IPS DF 6.9 (cell line): ENCODE measurements at regions not wholly inside any gene's neighbourhood (a gene's known extent, or its start where the extent isn't known, plus 50 kb on each side); places are given as distances from the start of the nearest gene placed in this dataset.

Experiments
- DNase-seq: peaks from one replicate; pipeline ENCODE4 v3.0.0-alpha.2; 2013; ENCODE audit warnings: low read depth, low spot score
- H3K27ac ChIP-seq: one replicate; pipeline ENCODE4 v1.5.1; 2013; ENCODE audit warnings: low read length, control low read depth
- H3K27me3 ChIP-seq: 2 replicates; pipeline ENCODE4 v1.6.1; 2013; ENCODE audit warnings: mild to moderate bottlenecking, low read length; ENCODE audit not compliant: control insufficient read depth, insufficient read depth
- H3K36me3 ChIP-seq: 2 replicates; pipeline ENCODE4 v1.6.1; 2013; ENCODE audit warnings: low read length; ENCODE audit not compliant: control insufficient read depth, insufficient read depth
- H3K4me1 ChIP-seq: 2 replicates; pipeline ENCODE4 v1.6.1; 2013; ENCODE audit warnings: low read length; ENCODE audit not compliant: control insufficient read depth, insufficient read depth
- H3K4me3 ChIP-seq: 2 replicates; pipeline ENCODE4 v1.5.1; 2013; ENCODE audit warnings: mild to moderate bottlenecking, low read length
- H3K9me3 ChIP-seq: 2 replicates; pipeline ENCODE4 v1.6.1; 2013; ENCODE audit warnings: low read length, inconsistent platforms; ENCODE audit not compliant: control insufficient read depth, insufficient read depth
- WGBS: extraction: QIAGEN DNeasy Blood & Tissue Kit; methylation state at CpG from one replicate; pipeline ENCODE4 v1.1.7; 2013; ENCODE audit warnings: mixed read lengths, missing lambda C conversion rate; ENCODE audit not compliant: insufficient read length, insufficient coverage; 5-methylcytosine and 5-hydroxymethylcytosine counted together

DNA sequence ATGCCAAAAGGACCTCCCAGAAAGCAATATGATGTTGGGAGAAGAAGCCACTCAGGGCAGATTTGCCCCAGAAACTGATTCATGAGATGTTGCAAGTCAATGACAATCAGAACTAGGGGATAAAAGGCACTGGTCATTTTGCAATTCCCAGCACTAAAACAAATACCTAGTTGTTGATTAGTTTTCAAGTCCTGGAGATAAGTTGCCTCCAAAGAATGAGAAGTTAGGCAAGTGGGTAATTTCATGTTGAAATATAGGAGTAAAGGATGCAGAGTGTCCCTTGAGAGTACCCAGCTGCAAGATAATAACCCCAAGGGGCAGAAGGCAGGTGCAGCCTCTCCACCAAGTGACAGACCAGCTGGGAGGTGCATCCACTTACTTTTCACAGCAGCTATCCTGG, 363.6 kb downstream of the PBX1 start:
- Histone ChIP-seq H3K4me1 (no peaks in the 10 kb centered on the region), H3K9me3 (no peaks in the 10 kb centered on the region), H3K4me3 (no peak overlapping the region), H3K27ac (no peak overlapping the region), H3K27me3 (no peaks in the 10 kb centered on the region), H3K36me3 (no peaks in the 10 kb centered on the region)
- DNase-seq: no peak

DNA sequence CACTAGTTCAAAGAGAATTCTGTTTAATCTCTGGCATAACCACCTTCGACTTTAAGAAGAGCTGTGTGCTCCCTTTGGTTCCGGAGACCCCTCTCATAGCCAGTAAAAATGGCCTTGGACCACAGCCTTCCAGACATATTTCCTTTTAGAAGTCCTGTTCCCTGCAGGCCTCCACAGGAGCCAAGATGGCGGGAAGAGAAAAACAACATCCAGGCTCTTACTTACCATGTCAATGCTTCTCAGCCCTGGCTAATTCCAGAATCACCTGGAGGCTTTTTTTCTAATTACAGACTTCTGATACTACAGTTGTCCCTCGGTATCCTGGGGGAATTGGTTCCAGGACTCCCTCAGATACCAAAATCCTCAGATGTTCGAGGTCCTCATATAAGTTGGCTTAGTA, 362.5 kb downstream of the PBX1 start:
- WGBS: no CpG with 5 or more reads among the region's 5 CpGs
- Histone ChIP-seq H3K27me3 (no peaks in the 10 kb centered on the region), H3K27ac (no peak overlapping the region), H3K9me3 (no peaks in the 10 kb centered on the region), H3K4me3 (no peak overlapping the region), H3K4me1 (no peaks in the 10 kb centered on the region), H3K36me3 (no peaks in the 10 kb centered on the region)
- DNase-seq: no peak

DNA sequence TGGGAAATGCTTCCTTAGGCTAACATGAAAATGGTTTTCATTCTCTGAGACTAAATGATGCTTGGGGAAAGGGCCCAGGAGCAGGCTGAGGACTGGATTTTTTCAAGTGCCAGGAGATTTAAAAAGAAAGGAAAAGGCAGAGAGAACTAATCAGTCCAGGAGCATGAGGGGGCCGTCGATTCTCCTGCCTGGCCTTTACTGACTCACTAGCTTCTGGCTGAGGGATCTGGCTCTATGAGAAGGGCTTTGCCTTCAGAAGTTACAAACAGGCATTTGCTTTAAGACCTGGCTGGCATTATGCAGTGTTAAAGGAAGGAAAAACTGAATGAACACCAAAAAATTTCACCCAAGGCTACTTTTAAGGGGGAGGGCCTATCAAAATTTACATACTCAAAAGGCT, 359.2 kb downstream of the PBX1 start:
- no peak overlapping the region for H3K27ac ChIP-seq
- DNase-seq: no peak
- no peaks in the 10 kb centered on the region for H3K36me3 ChIP-seq
- no peaks in the 10 kb centered on the region for H3K4me1 ChIP-seq
- no CpG with 5 or more reads among the region's 2 CpGs for WGBS
- no peaks in the 10 kb centered on the region for H3K27me3 ChIP-seq
- H3K4me3 ChIP-seq: no peak overlapping the region
- H3K9me3 ChIP-seq: no peaks in the 10 kb centered on the region

DNA sequence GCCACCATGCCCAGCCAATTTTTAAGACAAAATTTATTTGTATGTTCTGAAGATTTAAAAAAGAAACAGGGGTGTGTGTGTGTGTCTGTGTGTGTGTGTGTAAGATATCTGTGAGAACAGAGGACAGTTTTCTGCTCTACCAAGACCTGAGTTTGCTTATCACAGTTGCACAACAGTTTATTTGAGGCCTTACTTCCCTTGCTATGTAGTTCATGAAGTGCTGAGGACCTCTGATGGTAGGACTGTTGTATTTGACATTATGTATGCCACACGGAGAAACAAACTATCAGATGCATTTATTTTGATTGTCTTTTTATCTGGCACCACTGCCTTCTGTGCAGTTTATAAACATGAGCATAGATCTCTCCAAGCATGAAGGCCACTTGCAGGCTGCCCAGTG, 355.2 kb downstream of the PBX1 start:
- Histone ChIP-seq H3K4me1 (no peaks in the 10 kb centered on the region), H3K36me3 (no peaks in the 10 kb centered on the region), H3K4me3 (no peak overlapping the region), H3K27me3 (no peaks in the 10 kb centered on the region), H3K9me3 (no peaks in the 10 kb centered on the region), H3K27ac (no peak overlapping the region)
- no peak for DNase-seq
- WGBS: no CpG with 5 or more reads among the region's 1 CpG

DNA sequence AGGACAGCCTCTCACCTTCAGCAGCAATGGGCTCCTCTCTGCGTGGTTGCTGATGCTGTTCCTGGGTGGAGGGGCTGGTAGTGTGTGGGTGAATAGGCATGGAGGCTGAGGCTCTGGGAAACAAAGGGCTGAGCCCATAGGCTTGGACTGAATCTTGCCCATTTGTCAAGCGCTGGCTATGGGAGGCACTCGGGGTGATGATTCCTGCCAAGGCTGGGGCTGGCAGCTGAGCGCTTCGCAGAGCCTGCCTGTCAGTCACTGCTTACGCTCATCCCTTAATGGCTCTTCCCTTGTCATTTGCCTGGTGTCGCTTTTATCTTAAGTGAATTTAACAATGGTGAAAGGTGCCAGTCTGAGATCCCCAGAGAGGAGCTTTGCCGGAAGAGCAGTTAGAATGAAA, 353.3 kb downstream of the PBX1 start:
- no peaks in the 10 kb centered on the region for H3K4me1 ChIP-seq
- no peak overlapping the region for H3K27ac ChIP-seq
- no peaks in the 10 kb centered on the region for H3K36me3 ChIP-seq
- no peaks in the 10 kb centered on the region for H3K9me3 ChIP-seq
- no peaks in the 10 kb centered on the region for H3K27me3 ChIP-seq
- no peak for DNase-seq
- WGBS: no CpG with 5 or more reads among the region's 8 CpGs
- H3K4me3 ChIP-seq: no peak overlapping the region

DNA sequence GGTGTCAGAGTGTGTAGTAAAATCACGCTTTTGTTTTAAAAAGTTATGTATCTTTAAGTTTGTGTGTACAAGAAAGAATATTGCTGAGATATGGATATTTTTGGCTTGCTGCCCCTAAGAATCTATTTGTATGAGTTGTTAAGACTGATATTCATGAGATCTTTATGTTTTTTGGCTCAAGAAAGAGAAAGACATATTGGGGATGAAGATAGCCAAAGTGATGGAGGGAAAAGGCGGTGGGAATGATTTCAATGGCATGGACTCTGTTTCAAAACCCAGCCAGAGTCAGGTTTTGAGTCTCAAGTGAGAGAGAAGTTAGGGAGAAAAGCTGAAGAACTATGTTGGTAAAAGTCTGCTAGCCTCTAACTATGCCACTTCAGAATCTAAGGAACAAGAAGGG, 351.7 kb downstream of the PBX1 start:
- H3K27me3 ChIP-seq: no peaks in the 10 kb centered on the region
- no peaks in the 10 kb centered on the region for H3K4me1 ChIP-seq
- no peak overlapping the region for H3K4me3 ChIP-seq
- no CpG with 5 or more reads among the region's 2 CpGs for WGBS
- no peaks in the 10 kb centered on the region for H3K36me3 ChIP-seq
- H3K27ac ChIP-seq: no peak overlapping the region
- no peaks in the 10 kb centered on the region for H3K9me3 ChIP-seq
- DNase-seq: no peak

DNA sequence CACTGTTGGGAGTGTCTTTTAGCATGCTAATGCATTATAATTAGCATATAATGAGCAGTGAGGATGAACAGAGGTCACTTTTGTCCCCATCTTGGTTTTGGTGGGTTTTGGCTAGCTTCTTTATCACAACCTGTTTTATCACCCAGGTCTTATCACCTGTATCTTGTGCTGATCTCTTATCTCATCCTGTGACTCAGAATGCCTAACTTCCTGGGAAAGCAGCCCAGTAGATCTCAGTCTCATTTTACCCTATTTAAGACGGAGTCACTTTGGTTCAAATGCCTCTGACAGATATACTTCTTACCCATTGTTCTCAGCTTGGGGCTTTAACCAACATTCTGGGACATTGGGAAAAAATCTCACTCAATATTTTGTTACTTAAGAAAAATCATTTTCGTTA, 348.7 kb downstream of the PBX1 start:
- no peak overlapping the region for H3K4me3 ChIP-seq
- H3K4me1 ChIP-seq: no peaks in the 10 kb centered on the region; the same call in 1 of the 2 replicates
- no peak overlapping the region for H3K27ac ChIP-seq
- no CpG with 5 or more reads among the region's 2 CpGs for WGBS
- no peaks in the 10 kb centered on the region for H3K9me3 ChIP-seq
- H3K36me3 ChIP-seq: no peaks in the 10 kb centered on the region
- no peak for DNase-seq
- no peaks in the 10 kb centered on the region for H3K27me3 ChIP-seq

DNA sequence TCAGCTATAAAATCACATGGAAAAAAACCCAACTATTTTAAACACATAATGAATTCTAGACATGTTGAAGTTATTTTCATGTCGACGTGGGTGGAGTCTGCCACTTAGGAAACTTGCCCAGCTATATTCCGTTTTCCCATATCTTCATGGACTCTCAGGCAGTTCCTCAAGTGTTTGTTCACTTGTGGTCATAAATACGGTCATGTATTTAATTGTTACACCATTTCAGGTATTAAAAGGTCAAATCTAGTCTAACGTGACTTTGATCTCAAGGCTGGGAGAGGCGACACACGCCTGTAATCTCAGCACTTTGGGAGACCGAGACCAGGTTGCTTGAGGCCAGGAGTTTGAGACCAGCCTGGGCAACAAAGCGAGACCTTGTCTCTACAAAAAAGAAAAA, 346.9 kb downstream of the PBX1 start:
- no peak for DNase-seq
- Histone ChIP-seq H3K27ac (no peak overlapping the region), H3K4me3 (no peak overlapping the region), H3K36me3 (no peaks in the 10 kb centered on the region), H3K9me3 (no peaks in the 10 kb centered on the region), H3K27me3 (no peaks in the 10 kb centered on the region), H3K4me1 (no peaks in the 10 kb centered on the region; the same call in 1 of the 2 replicates)
- no CpG with 5 or more reads among the region's 9 CpGs for WGBS

DNA sequence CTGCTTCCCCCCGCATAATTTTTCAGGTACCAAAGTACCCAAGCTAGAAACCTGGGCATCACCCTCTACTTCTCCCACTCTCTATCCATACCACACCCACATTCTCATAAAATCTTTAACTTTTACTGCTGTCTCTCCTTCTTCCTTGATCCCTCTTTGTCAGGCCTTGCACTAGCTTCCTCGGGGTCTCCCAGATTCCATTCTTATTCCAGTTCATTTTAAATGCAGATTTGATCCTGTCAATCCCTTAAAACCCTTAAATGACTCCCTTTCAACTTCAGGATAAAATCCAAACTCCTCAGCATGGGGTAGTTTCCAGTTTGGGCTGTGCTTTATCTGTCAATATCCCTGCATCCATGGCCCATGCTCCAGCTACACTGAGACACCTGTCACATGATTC, 343.5 kb downstream of the PBX1 start:
- no peak for DNase-seq
- Histone ChIP-seq H3K27ac (no peak overlapping the region), H3K4me3 (no peak overlapping the region), H3K4me1 (no peaks in the 10 kb centered on the region; the same call in 1 of the 2 replicates), H3K9me3 (no peaks in the 10 kb centered on the region), H3K36me3 (no peaks in the 10 kb centered on the region), H3K27me3 (no peaks in the 10 kb centered on the region)
- no CpG with 5 or more reads among the region's 2 CpGs for WGBS
